ENCODE measurements at regions not wholly inside any gene's neighbourhood (a gene's known extent, or its start where the extent isn't known, plus 50 kb on each side); places are given as distances from the start of the nearest gene placed in this dataset.
A peak's percentile ranks its signal among the peaks of the same experiment; 100 is the strongest.

DNA sequence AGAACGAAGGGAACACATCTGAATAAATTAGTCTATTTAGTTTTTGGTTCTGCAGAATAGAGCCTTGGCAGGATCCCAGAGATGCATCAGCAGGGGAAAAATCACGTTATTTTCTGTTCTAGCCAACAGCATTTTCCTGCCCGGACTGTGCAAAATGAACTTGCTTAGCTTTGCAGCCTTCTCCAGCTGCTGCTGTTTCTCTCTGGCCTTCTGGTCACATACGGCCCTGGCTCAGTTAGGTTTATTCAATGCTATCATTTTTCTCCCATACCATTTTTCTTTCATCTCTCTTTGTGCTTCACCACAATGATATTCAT, 110.4 kb upstream of the KL start:
- no peaks in the 10 kb centered on the region for H3K36me3 ChIP-seq (replicated peaks)
- H3K27me3 ChIP-seq (replicated peaks) = no peaks in the 10 kb centered on the region
- no peak for DNase-seq
- no peak overlapping the region for H3K4me3 ChIP-seq (ENCODE audit: low read depth, low read length)
- in situ Hi-C loops (cut with HindIII; ENCODE audit: low pct_ligation_motif_present, low sequenced_read_pairs) = no loop called here
- TF ChIP-seq, protein P1, sequence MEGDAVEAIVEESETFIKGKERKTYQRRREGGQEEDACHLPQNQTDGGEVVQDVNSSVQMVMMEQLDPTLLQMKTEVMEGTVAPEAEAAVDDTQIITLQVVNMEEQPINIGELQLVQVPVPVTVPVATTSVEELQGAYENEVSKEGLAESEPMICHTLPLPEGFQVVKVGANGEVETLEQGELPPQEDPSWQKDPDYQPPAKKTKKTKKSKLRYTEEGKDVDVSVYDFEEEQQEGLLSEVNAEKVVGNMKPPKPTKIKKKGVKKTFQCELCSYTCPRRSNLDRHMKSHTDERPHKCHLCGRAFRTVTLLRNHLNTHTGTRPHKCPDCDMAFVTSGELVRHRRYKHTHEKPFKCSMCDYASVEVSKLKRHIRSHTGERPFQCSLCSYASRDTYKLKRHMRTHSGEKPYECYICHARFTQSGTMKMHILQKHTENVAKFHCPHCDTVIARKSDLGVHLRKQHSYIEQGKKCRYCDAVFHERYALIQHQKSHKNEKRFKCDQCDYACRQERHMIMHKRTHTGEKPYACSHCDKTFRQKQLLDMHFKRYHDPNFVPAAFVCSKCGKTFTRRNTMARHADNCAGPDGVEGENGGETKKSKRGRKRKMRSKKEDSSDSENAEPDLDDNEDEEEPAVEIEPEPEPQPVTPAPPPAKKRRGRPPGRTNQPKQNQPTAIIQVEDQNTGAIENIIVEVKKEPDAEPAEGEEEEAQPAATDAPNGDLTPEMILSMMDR (IDR thresholded peaks at IDR 0.05; ENCODE audit: low read depth, low read length, missing control alignments) = no peak
- no peak overlapping the region for H3K27ac ChIP-seq

DNA sequence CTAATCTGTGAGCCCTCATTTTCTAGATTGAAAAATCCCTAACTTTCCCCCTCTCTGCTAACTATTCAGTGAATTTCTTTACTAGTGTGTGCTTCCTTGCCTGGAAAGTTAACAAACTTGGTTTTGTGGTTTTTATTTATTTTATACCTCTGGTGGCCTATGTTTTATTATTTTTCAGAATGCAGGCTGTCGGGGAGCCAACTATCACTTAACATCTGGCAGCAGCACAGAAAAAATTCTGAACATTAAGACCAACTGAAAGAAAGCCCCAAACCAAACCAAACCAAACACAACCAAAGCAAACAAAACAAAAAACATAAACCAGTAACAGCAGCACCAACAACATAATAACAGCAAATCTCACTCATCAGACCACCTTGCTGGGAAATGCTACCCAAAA, 109.0 kb upstream of the KL start:
- TF ChIP-seq, protein P1 (IDR thresholded peaks at IDR 0.05; ENCODE audit: low read depth, low read length, missing control alignments) = no peak

DNA sequence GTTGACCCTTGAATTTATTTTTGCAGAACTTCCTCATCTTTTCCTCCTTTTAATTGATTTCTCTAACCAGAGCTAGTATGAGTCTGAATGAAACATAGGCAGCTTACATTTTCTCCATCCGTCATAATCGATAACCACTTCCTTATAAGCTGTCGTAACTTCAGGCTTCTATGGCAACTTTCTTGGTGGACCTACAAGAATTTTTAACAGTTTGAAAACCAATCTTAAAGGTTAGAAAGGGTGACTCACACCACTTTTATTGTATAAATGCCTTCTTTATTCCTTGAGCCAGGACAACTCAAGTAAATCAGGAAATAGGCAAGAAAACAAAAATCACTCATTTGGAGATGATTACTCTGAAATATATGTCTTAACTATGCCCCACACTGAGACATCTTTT, 105.7 kb upstream of the KL start:
- TF ChIP-seq, protein P1 (IDR thresholded peaks at IDR 0.05; ENCODE audit: low read depth, low read length, missing control alignments) = no peak
- H3K36me3 ChIP-seq (replicated peaks) = no peaks in the 10 kb centered on the region
- in situ Hi-C loops (cut with HindIII; ENCODE audit: low pct_ligation_motif_present, low sequenced_read_pairs) = no loop called here
- DNase-seq = no peak
- no peak overlapping the region for H3K27ac ChIP-seq
- no peaks in the 10 kb centered on the region for H3K27me3 ChIP-seq (replicated peaks)
- no peak overlapping the region for H3K4me3 ChIP-seq (ENCODE audit: low read depth, low read length)

More for the DNA sequence above, 109.0 kb upstream of the KL start:
- no peak overlapping the region for H3K27ac ChIP-seq
- no peak for DNase-seq
- in situ Hi-C loops (cut with HindIII; ENCODE audit: low pct_ligation_motif_present, low sequenced_read_pairs) = no loop called here
- H3K4me3 ChIP-seq (ENCODE audit: low read depth, low read length) = no peak overlapping the region
- no peaks in the 10 kb centered on the region for H3K36me3 ChIP-seq (replicated peaks)
- no peaks in the 10 kb centered on the region for H3K27me3 ChIP-seq (replicated peaks)

DNA sequence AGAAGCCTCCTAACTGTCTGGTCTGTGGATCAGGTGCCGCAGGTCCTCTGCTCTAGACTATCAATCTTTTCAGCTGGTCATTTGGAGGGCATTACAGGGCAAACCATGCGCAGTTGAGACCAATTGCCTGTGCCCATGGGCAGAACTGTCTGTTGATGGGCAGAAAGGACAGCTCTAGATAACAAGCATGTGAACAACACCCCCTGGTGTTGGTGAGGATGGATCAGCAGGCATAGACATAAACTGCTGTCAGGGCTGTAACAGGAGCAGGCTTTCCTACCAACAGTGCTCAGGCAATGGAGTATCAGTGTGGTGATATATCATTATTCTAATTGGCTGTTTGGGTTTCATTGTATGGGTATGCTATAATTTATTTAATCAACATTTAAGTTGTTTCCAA, 104.7 kb upstream of the KL start:
- H3K36me3 ChIP-seq (replicated peaks) = no peaks in the 10 kb centered on the region
- no peak overlapping the region for H3K4me3 ChIP-seq (ENCODE audit: low read depth, low read length)
- H3K27me3 ChIP-seq (replicated peaks) = no peaks in the 10 kb centered on the region
- TF ChIP-seq, protein P1 (IDR thresholded peaks at IDR 0.05; ENCODE audit: low read depth, low read length, missing control alignments) = peak; percentile 75
- in situ Hi-C loops (cut with HindIII; ENCODE audit: low pct_ligation_motif_present, low sequenced_read_pairs) = no loop called here
- no peak overlapping the region for H3K27ac ChIP-seq
- DNase-seq = peak; percentile 51

DNA sequence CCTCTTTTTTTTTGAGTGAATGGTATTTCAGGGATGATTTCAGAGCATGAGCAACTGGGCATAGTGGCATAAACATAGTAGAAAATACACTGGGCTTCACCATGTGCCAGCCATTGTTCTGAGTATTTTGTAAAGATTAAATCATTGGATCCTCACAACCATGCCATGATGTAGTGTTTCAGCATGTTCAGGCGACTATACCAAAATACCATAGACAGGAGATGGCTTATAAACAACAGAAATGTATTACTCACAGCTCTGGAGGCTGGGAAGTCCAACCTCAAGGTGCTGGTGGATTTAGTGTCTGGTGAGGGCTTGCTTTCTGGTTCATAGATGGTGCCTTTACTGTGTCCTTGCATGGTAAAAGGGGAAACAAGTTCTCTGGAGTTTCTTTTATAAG, 101.5 kb upstream of the KL start:
- Histone ChIP-seq H3K4me3 (ENCODE audit: low read depth, low read length) (no peak overlapping the region), H3K27ac (no peak overlapping the region), H3K27me3 (replicated peaks) (no peaks in the 10 kb centered on the region), H3K36me3 (replicated peaks) (no peaks in the 10 kb centered on the region)
- TF ChIP-seq, protein P1 (IDR thresholded peaks at IDR 0.05; ENCODE audit: low read depth, low read length, missing control alignments) = no peak
- in situ Hi-C loops (cut with HindIII; ENCODE audit: low pct_ligation_motif_present, low sequenced_read_pairs) = no loop called here
- DNase-seq = no peak

DNA sequence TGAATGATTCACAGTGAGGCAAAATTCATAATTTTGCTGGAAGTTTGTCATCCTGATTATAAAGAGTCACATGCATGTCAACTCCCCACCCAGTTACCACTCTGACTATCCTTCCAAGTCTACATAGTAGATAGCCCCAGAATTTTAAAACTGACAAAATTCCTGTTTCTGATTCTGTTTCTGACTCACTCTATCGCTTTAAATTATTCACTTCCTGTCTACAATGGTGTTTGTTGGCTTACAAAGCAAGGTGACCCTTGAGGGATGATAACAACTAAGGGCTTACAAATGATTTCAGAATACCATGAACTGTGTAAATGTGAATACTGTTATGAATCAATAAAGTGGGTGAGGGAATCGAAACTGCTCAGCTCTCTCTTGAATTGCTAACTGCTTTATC, 98.7 kb upstream of the KL start:
- TF ChIP-seq, protein P1 (IDR thresholded peaks at IDR 0.05; ENCODE audit: low read depth, low read length, missing control alignments) = no peak
- in situ Hi-C loops (cut with HindIII; ENCODE audit: low pct_ligation_motif_present, low sequenced_read_pairs) = no loop called here
- no peak overlapping the region for H3K4me3 ChIP-seq (ENCODE audit: low read depth, low read length)

More for the DNA sequence above, 98.7 kb upstream of the KL start:
- no peaks in the 10 kb centered on the region for H3K36me3 ChIP-seq (replicated peaks)
- no peak overlapping the region for H3K27ac ChIP-seq
- H3K27me3 ChIP-seq (replicated peaks) = no peaks in the 10 kb centered on the region
- peak; percentile 12 for DNase-seq

All from brain microvascular endothelial cell (primary cell).